GM18907 (cell line): ENCODE measurements at regions not wholly inside any gene's neighbourhood (a gene's known extent, or its start where the extent isn't known, plus 50 kb on each side); places are given as distances from the start of the nearest gene placed in this dataset.
A peak's percentile ranks its signal among the peaks of the same experiment; 100 is the strongest.

Source experiments
- ATAC-seq: cut with Tn5 transposase; IDR thresholded peaks from one replicate; pipeline ENCODE4 v1.9.1; 2021; ENCODE audit warnings: mild to moderate bottlenecking, moderate library complexity; ENCODE audit not compliant: unreplicated experiment

- no peak for ATAC-seq
Observed at GRCh38 chr9:105828171-105828570, 133.8 kb downstream of the TMEM38B start.

- no peak for ATAC-seq
Observed at GRCh38 chr9:105828596-105829213, 134.4 kb downstream of the TMEM38B start.

- ATAC-seq: no peak
Observed at GRCh38 chr9:105830461-105830860, 136.1 kb downstream of the TMEM38B start.

- no peak for ATAC-seq
Observed at GRCh38 chr9:105832096-105832710, 137.9 kb downstream of the TMEM38B start.

GRCh38 chr9:105833271-105833975, 139.1 kb downstream of the TMEM38B start:
- ATAC-seq: no peak

GRCh38 chr9:105834404-105834803, 140.1 kb downstream of the TMEM38B start:
- no peak for ATAC-seq

- no peak for ATAC-seq
Observed at GRCh38 chr9:105835721-105836120, 141.4 kb downstream of the TMEM38B start.

GRCh38 chr9:105836936-105837660, 142.8 kb downstream of the TMEM38B start:
- ATAC-seq: no peak

GRCh38 chr9:105841562-105841961, 147.2 kb downstream of the TMEM38B start:
- ATAC-seq: no peak

- no peak for ATAC-seq
Observed at GRCh38 chr9:105842023-105842644, 147.8 kb downstream of the TMEM38B start.

- ATAC-seq: no peak
Observed at GRCh38 chr9:105846825-105847224, 152.5 kb downstream of the TMEM38B start.

GRCh38 chr9:105850852-105851500, 156.6 kb downstream of the TMEM38B start:
- no peak for ATAC-seq

- no peak for ATAC-seq
Observed at GRCh38 chr9:105854026-105854782, 159.9 kb downstream of the TMEM38B start.

- no peak for ATAC-seq
Observed at GRCh38 chr9:105854783-105855724, 160.7 kb downstream of the TMEM38B start.

- ATAC-seq: no peak
Observed at GRCh38 chr9:105855987-105856386, 161.6 kb downstream of the TMEM38B start.

- peak; percentile 99 for ATAC-seq
Observed at GRCh38 chr9:105858006-105858690, 163.8 kb downstream of the TMEM38B start.

- ATAC-seq: no peak
Observed at GRCh38 chr9:105858877-105859276, 164.5 kb downstream of the TMEM38B start.

- no peak for ATAC-seq
Observed at GRCh38 chr9:105859428-105860091, 165.2 kb downstream of the TMEM38B start.
